HG03139 (cell line): ENCODE measurements at regions not wholly inside any gene's neighbourhood (a gene's known extent, or its start where the extent isn't known, plus 50 kb on each side); places are given as distances from the start of the nearest gene placed in this dataset.

Experiments used
- ATAC-seq: cut with Tn5 transposase; IDR thresholded peaks from one replicate; pipeline ENCODE4 v1.9.1; 2021; ENCODE audit not compliant: unreplicated experiment

GRCh38 chr9:88784960-88785359 is 206.3 kb upstream of the S1PR3 start:
- no peak for ATAC-seq

DNA sequence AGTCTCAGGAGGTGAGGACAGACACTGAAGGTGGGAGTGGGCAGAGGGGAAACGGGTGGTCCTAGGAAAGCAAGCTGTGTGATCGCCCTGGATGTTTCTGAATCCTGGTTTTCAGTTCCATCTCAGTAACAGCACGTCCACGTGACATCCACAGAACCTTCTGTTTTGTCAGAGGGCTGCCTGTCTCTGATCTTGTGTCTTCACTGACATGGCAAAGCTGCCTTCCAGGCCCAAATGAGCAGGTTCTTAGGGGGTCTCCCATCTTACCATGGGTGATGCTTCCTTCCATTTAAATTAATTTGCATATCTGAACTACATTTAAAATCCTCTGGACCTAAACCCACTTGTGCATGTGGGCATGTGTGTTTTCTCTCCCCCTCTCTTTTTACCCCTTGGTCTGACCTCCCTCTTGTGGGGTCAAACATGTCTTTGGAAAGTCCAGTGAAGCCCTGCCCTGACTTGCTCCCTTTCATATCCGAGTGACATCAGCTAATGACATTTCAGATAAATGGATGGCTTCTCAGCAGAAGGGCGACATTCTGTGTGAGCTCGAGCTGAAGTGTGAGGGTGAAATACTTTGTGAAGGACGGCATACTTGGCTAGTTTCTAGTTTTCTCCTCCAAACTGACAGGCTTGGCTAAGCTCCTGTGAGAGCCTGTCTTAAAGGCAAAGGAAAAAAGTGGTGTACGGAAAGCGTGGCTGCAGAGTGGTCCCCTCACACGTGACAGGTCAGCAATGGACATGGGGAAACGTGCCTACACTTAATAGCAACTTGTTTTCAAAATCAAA is 204.8 kb upstream of the S1PR3 start:
- no peak for ATAC-seq

DNA sequence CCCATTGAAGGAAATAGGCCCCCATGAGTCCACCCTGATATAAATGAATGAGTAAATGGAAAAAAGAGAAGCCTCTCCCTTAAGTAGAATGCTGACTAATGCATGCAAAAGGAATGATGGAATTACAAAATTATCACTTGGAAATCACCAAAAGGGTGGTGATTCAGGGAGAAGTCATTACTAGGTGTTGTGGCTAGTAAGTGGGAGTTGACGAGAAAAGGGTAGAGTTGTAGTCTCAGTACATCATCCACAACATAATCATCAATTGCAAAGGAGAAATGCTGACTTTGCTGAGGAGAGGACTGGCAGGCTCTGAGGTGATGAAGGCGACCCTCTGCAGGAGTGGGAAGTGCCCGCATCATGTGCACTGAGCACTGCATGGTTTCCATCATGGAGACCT is 201.5 kb upstream of the S1PR3 start:
- ATAC-seq: no peak

DNA sequence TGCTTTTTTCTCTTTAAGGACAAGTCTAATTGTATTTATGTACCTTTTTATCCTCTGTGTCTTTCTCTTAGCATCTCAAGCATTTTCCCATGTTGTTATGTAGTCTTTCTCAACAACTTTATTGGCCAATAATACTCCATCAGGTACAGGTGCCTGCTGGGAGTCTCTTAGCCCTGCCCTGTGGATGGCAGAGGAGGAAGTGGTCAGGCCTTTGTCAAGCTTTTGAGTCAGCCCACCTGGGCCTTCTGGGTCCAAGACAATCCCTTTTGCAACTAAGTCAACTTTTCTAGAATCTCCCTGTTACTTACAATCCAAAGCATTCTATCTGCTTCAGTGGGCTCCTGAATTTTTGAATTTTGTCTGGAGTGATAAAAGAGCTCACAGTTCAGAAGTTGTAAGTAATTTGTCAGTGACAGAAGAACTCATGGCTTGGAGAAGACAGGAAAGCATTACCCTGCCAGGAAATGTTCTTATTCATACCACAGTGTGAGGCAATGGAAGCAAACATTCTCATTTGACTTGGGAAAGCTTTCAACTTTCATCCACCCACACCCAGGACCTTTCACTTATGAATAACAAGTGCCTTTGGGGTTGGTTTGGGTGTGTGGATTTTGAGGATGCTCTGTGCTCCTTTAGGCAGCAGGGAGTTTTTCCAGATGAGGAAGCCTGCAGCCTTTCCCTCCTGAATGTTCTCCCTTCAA is 200.0 kb upstream of the S1PR3 start:
- no peak for ATAC-seq

- no peak for ATAC-seq
Observed at GRCh38 chr9:88792502-88792901, 198.8 kb upstream of the S1PR3 start.

GRCh38 chr9:88794100-88794499 is 197.2 kb upstream of the S1PR3 start:
- no peak for ATAC-seq

DNA sequence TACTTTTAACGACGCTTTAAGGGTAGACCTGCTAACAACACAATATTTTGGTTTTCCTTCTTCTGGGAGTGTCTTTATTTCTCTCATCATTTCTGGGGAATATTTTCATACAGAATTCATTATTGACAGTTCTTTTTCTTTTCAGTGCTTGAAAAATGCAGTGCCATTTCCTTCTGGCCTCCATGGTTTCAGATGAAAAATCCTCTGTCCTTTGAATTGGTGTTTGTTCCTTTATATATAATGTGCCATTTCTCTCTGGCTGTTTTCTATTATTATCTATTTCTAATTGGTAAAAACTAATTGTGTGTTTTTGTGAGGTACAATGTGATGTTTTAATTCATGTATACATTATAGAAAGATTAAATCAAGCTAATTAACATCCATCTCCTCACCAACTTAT is 194.3 kb upstream of the S1PR3 start:
- ATAC-seq: no peak

- no peak for ATAC-seq
Observed at GRCh38 chr9:88798476-88798875, 192.8 kb upstream of the S1PR3 start.

- no peak for ATAC-seq
Observed at GRCh38 chr9:88799541-88800328, 191.5 kb upstream of the S1PR3 start.

DNA sequence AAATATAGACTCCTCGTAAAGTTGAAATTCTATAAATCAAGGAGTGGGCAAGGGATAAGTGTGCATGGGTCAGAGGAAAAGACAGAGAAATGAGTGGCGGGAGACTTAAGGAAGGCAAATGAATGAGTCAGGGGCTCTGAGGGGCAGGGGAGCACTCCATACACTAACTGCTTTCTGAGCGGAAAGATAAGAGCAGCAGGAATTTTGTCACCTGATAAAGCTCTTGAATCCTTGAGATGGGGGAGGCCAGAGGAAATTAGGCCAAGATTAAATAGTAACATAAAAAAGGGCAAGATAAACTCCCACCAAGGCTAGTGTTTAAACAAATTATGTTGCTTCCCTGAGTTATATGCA is 191.0 kb upstream of the S1PR3 start:
- no peak for ATAC-seq

DNA sequence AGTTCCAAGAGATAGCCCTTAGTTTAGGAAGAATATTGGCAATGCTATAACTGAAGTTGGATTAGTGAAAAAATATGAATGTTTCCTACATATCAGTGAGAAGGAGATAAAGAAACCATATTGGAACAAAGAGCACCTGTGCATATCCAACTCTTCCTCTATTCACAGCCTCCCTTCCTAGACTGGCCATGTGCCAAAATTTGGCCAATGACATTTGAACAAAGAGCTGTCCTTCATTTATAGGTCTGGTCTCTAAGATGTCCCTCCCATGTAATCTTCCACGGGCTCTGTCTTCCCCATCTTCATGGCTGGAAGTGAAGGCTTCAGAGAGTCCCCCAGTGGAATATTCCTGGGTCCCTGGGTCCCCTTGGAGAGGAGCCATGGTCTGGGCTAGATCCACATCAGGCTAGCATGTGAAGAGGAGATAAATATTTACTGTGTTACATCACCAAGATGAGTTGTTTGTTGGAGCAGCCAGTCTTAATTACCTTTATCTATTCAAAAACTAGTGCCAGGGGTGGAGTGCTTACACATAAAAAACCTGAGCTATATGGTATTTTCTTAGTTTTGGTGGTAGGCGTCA is 190.0 kb upstream of the S1PR3 start:
- no peak for ATAC-seq

DNA sequence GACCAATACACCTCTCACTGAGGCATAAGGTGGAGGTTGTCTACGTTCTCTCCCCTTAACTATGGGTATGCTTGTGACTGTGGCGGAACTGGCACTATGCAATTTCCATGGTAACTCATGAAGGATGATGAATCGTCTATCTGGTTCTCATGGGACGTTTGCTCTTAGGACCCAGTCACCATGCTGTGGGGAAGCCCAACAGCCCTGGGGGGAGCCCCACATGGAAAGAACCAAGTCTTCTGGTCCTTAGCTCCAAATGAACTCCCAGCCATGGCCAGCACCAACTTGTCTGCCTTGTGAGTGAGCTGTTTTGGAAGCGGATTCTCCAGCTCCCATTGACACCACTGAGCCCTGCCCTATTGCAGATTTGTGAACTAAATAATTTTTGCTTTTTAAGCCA is 188.7 kb upstream of the S1PR3 start:
- no peak for ATAC-seq

GRCh38 chr9:88803546-88804253 is 187.6 kb upstream of the S1PR3 start:
- no peak for ATAC-seq

DNA sequence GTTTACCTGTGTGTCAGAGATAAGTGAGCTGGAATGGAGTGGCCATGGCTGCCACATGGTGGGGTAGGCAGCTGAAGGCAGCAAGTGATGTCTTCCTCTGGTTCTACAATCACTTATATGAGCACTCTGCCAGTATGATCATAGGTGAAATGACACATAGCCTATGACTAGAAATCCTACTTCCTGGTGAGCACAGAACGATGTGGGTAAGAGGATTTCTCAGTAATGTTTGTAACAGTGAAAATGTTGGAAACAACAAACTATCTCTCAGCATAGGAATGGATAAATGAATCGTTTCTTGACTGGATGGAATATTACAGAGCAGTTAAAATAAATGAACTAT is 187.0 kb upstream of the S1PR3 start:
- no peak for ATAC-seq

- ATAC-seq: no peak
Observed at GRCh38 chr9:88805217-88805943, 185.9 kb upstream of the S1PR3 start.

- ATAC-seq: no peak
Observed at GRCh38 chr9:88807426-88807825, 183.8 kb upstream of the S1PR3 start.

DNA sequence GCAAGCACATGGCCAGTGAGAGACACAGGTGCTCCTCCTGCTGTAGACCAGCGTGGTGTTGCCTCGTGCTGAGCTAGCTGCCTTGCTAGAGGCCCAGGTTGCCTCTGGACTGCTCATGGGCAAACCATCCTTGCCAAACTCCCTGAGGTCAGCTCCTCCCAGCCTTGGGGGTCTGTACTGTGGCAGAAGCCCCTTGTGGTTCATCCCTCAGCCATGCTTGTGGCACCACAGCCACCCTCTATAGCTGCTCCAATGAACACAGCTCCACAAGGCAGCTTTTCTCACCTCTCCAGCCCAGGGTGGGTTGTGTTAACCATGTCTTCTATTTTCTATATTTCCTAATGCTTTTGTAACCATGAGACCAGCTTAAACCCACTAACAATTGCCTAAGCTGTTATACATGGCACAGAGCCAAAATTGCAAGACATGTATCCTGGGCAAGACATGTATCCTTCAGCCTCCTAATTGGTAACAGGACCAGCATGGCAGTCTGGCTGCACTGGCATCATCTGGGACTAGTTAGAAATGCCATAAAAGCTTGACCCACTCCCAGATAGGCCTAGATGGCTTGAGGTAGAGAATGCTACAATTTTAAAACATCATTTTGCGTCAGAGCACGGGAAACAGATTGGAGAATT is 183.1 kb upstream of the S1PR3 start:
- no peak for ATAC-seq

DNA sequence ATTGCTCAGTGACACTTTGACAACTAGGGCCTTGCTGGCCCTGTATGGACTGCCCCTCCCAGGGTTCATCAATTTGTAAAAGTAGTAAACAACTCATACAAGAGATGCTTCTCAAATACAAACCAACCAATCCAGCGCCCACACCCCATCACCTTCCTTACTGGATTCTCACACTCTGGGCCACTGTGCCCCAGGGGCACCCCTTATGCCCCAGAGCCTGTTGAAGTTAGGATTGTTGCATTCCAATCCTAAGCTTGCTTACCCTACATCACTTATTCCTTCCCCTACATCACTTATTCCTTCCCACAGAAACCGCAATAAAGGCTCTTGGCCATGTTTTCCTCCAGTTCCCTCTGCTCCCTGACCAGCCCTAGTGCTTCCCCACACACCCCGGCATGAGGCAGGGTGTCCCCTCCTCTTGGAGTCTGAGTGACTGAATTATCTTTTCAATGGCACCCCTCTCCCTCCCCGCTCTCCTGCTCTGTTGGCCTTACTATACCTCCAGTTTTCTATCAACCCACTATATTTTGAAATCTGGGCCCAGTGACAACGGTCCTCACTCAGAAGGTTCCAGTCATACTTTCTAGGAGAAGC is 182.4 kb upstream of the S1PR3 start:
- ATAC-seq: no peak

- no peak for ATAC-seq
Observed at GRCh38 chr9:88809355-88810161, 181.7 kb upstream of the S1PR3 start.
